ENCODE measurements at regions not wholly inside any gene's neighbourhood (a gene's known extent, or its start where the extent isn't known, plus 50 kb on each side); places are given as distances from the start of the nearest gene placed in this dataset.

DNA sequence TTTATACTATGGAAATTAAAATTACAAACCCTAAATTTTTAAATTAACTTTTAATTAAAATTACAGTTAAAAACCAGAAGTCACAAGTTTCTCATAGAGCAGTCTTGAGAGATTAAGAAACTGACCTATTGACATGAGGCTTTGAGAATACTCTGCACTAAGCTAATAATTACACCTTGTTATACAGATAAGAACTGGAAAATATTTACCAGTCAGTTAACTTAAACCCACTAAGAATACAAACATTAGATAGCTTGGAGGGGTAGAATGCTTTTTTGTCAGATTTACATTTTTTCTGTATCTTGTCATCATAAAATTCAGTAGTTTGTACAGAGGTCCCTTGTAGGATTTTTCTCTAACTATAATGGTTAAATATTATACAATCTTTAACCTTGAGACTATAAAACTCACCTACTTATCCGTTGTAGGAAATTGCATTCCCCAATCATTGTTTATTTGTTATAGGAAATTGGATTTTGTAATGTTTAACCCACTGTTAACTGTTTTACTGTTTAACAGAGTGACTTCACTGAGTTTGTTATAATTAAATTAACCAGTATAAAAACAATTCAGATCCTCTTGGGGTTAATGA is 219.7 kb upstream of the PKDCC start:
- no peak for TF ChIP-seq SPI1 (IDR thresholded peaks at IDR 0.05; ENCODE audit: low read depth, low read length)
- TF ChIP-seq POLR2A (IDR thresholded peaks at IDR 0.05; ENCODE audit: low read depth, low read length) = no peak
- TF ChIP-seq POLR2AphosphoS5 (IDR thresholded peaks at IDR 0.05; ENCODE audit: low read depth, low read length) = no peak
- TF ChIP-seq TAF1 (IDR thresholded peaks at IDR 0.05; ENCODE audit: low read depth, low read length) = no peak
